Hepatocyte (in vitro differentiated cells): ENCODE measurements at regions not wholly inside any gene's neighbourhood (a gene's known extent, or its start where the extent isn't known, plus 50 kb on each side); places are given as distances from the start of the nearest gene placed in this dataset.

Source experiments
- DNase-seq: peaks from one replicate; pipeline ENCODE4 v3.0.0-alpha.2; 2016; ENCODE audit warnings: low spot score
- H2AFZ ChIP-seq: fragments of 200-600 bp; sonication (generic); 2 replicates; pipeline ENCODE4 v1.6.0; 2016; ENCODE audit warnings: antibody characterized with exemption, mild to moderate bottlenecking
- H3K27ac ChIP-seq: fragments of 200-600 bp; sonication (generic); 2 replicates; pipeline ENCODE4 v1.5.1; 2016; ENCODE audit warnings: mild to moderate bottlenecking
- H3K27me3 ChIP-seq: fragments of 200-600 bp; sonication (generic); 2 replicates; pipeline ENCODE4 v1.6.1; 2016
- H3K36me3 ChIP-seq: fragments of 200-600 bp; sonication (generic); replicated peaks from 2 replicates; pipeline ENCODE4 v1.5.1; 2016; ENCODE audit warnings: low read depth; ENCODE audit not compliant: insufficient read depth
- H3K4me1 ChIP-seq: fragments of 200-600 bp; sonication (generic); 2 replicates; pipeline ENCODE4 v1.5.1; 2016; ENCODE audit warnings: mild to moderate bottlenecking, moderate library complexity; ENCODE audit not compliant: insufficient read depth
- H3K4me2 ChIP-seq: fragments of 200-600 bp; sonication (generic); 2 replicates; pipeline ENCODE4 v1.6.0; 2016
- H3K4me3 ChIP-seq: fragments of 200-600 bp; sonication (generic); 2 replicates; pipeline ENCODE4 v1.5.1; 2016; ENCODE audit warnings: mild to moderate bottlenecking
- H3K79me2 ChIP-seq: fragments of 200-600 bp; sonication (generic); 2 replicates; pipeline ENCODE4 v1.6.0; 2017; ENCODE audit warnings: mild to moderate bottlenecking
- H3K9me2 ChIP-seq: fragments of 200-600 bp; sonication (generic); replicated peaks from 2 replicates; pipeline ENCODE4 v1.6.0; 2017; ENCODE audit warnings: mild to moderate bottlenecking; ENCODE audit not compliant: insufficient read depth
- H3K9me3 ChIP-seq: fragments of 200-600 bp; sonication (generic); 2 replicates; pipeline ENCODE4 v1.5.1; 2016; ENCODE audit warnings: low read depth, mild to moderate bottlenecking
- H4K20me1 ChIP-seq: fragments of 200-600 bp; sonication (generic); 2 replicates; pipeline ENCODE4 v1.6.0; 2016; ENCODE audit warnings: mild to moderate bottlenecking; ENCODE audit not compliant: insufficient read depth, poor library complexity, severe bottlenecking
- CTCF ChIP-seq: fragments of 200-600 bp; sonication (generic); IDR thresholded peaks from 2 replicates; pipeline ENCODE4 v1.5.1; 2016; ENCODE audit warnings: antibody characterized with exemption, mild to moderate bottlenecking; ENCODE audit not compliant: poor library complexity
- EZH2 ChIP-seq: fragments of 200-600 bp; sonication (generic); IDR thresholded peaks from 2 replicates; pipeline ENCODE4 v1.6.1; 2016; ENCODE audit warnings: antibody characterized with exemption, mild to moderate bottlenecking, borderline replicate concordance
- EZH2phosphoT487 ChIP-seq: fragments of 200-600 bp; sonication (generic); IDR thresholded peaks from one replicate; pipeline ENCODE4 v1.6.1; 2018; ENCODE audit warnings: antibody characterized with exemption, mild to moderate bottlenecking, low read depth, moderate library complexity; ENCODE audit not compliant: unreplicated experiment, severe bottlenecking
- WGBS: methylation state at CpG from one replicate; pipeline ENCODE4 v1.1.6; 2016; ENCODE audit warnings: low lambda C conversion rate; ENCODE audit errors: missing lambda C conversion rate; 5-methylcytosine and 5-hydroxymethylcytosine counted together

GRCh38 chr4:19492606-19493005 lies 759.1 kb upstream of the SLIT2 start:
- no peaks in the 10 kb centered on the region for H3K4me1 ChIP-seq
- H3K9me3 ChIP-seq: no peaks in the 10 kb centered on the region
- no peak overlapping the region for H3K27ac ChIP-seq
- no peak for DNase-seq
- TF ChIP-seq EZH2: no peak
- no peak for TF ChIP-seq EZH2phosphoT487
- TF ChIP-seq CTCF: no peak
- no peaks in the 10 kb centered on the region for H3K9me2 ChIP-seq
- no peaks in the 10 kb centered on the region for H3K36me3 ChIP-seq
- no peaks in the 10 kb centered on the region for H3K79me2 ChIP-seq
- no peak overlapping the region for H3K4me2 ChIP-seq
- H3K27me3 ChIP-seq: no peaks in the 10 kb centered on the region
- no peak overlapping the region for H2AFZ ChIP-seq
- 92% methylated on average over 2 of the region's 2 CpGs for WGBS
- no peaks in the 10 kb centered on the region for H4K20me1 ChIP-seq
- H3K4me3 ChIP-seq: no peak overlapping the region

- H3K27ac ChIP-seq: no peak overlapping the region
- no peak overlapping the region for H3K4me2 ChIP-seq
- H3K36me3 ChIP-seq: no peaks in the 10 kb centered on the region
- H3K4me3 ChIP-seq: no peak overlapping the region
- no peaks in the 10 kb centered on the region for H3K9me3 ChIP-seq
- no peaks in the 10 kb centered on the region for H3K4me1 ChIP-seq
- WGBS: 69% methylated on average over 3 of the region's 3 CpGs
- no peak for TF ChIP-seq EZH2phosphoT487
- TF ChIP-seq CTCF: no peak
- no peak for TF ChIP-seq EZH2
- no peak overlapping the region for H2AFZ ChIP-seq
- no peak for DNase-seq
- H4K20me1 ChIP-seq: no peaks in the 10 kb centered on the region
- H3K27me3 ChIP-seq: no peaks in the 10 kb centered on the region
- no peaks in the 10 kb centered on the region for H3K79me2 ChIP-seq
- no peaks in the 10 kb centered on the region for H3K9me2 ChIP-seq
These were observed 765.3 kb upstream of the SLIT2 start for GRCh38 chr4:19486400-19486799.

- TF ChIP-seq EZH2 (no peak), EZH2phosphoT487 (no peak), CTCF (no peak)
- H3K4me2 ChIP-seq: no peak overlapping the region
- H4K20me1 ChIP-seq: no peaks in the 10 kb centered on the region
- H3K36me3 ChIP-seq: no peaks in the 10 kb centered on the region
- H3K9me3 ChIP-seq: no peaks in the 10 kb centered on the region
- H3K4me1 ChIP-seq: no peaks in the 10 kb centered on the region
- no peak overlapping the region for H2AFZ ChIP-seq
- H3K79me2 ChIP-seq: no peaks in the 10 kb centered on the region
- no peaks in the 10 kb centered on the region for H3K27me3 ChIP-seq
- no peak overlapping the region for H3K27ac ChIP-seq
- WGBS: 100% methylated on average over 2 of the region's 2 CpGs
- no peaks in the 10 kb centered on the region for H3K9me2 ChIP-seq
- H3K4me3 ChIP-seq: no peak overlapping the region
- DNase-seq: no peak
These were observed 772.9 kb upstream of the SLIT2 start for GRCh38 chr4:19478791-19479190.

- Histone ChIP-seq H3K9me3 (no peaks in the 10 kb centered on the region), H3K27ac (no peak overlapping the region)
- whole genome bisulfite sequencing: 100% methylated on average over 1 of the region's 1 CpG
These were observed 778.1 kb upstream of the SLIT2 start for GRCh38 chr4:19473569-19473968.

More at GRCh38 chr4:19473569-19473968, 778.1 kb upstream of the SLIT2 start:
- TF ChIP-seq EZH2: no peak
- TF ChIP-seq EZH2phosphoT487: no peak
- TF ChIP-seq CTCF: no peak
- Histone ChIP-seq H4K20me1 (no peaks in the 10 kb centered on the region), H2AFZ (no peak overlapping the region), H3K4me1 (no peaks in the 10 kb centered on the region), H3K79me2 (no peaks in the 10 kb centered on the region), H3K4me2 (no peak overlapping the region), H3K27me3 (no peaks in the 10 kb centered on the region), H3K4me3 (no peak overlapping the region), H3K9me2 (no peaks in the 10 kb centered on the region), H3K36me3 (no peaks in the 10 kb centered on the region)
- DNase-seq: no peak
